ENCODE measurements at regions not wholly inside any gene's neighbourhood (a gene's known extent, or its start where the extent isn't known, plus 50 kb on each side); places are given as distances from the start of the nearest gene placed in this dataset.

DNA sequence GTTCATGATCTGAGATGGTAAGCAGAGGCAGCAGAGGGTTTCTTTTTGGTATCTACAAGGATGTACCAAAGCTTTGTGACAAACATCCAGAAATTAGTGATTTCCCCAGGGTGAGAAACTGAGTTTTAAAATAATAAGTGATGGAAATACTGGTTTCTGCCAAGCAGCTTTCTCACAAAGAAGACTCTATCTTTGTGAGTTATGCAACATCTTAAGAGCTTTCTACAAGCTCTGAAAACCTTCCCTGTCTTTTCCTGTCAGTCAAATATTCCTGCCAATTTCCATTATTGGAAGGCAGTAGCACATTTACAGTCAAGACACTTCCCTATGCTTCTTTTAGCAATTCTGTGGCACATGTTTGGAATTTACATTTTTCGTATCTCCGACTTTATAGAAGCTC, 264.7 kb upstream of the SPTLC3 start:
- H3K56ac ChIP-seq (replicated peaks; ENCODE audit: insufficient read length, low read depth, low read length): no peak overlapping the region
- H3K4ac ChIP-seq (replicated peaks; ENCODE audit: insufficient read length, low read depth, low read length): no peak overlapping the region
- H2AFZ ChIP-seq (ENCODE audit: low read length): no peak overlapping the region
- no peaks in the 10 kb centered on the region for H3K79me1 ChIP-seq (ENCODE audit: low read depth, low read length)
- H3K14ac ChIP-seq (ENCODE audit: insufficient read length): no peak overlapping the region
- no peaks in the 10 kb centered on the region for H3K79me2 ChIP-seq (ENCODE audit: control insufficient read depth in 1 of 2, insufficient read depth in 2 of 2, low read length in 2 of 2)
- H3K18ac ChIP-seq (ENCODE audit: extremely low read depth, low read length): no peak overlapping the region
- no peak overlapping the region for H4K5ac ChIP-seq (ENCODE audit: insufficient read length, low read depth, low read length)
- H3K27ac ChIP-seq (ENCODE audit: low read depth, low read length): no peak overlapping the region
- no peak overlapping the region for H4K8ac ChIP-seq (ENCODE audit: extremely low read depth, insufficient read depth, low read length)
- no peak overlapping the region for H4K91ac ChIP-seq (replicated peaks; ENCODE audit: insufficient read length, low read length)
- H2BK5ac ChIP-seq (ENCODE audit: low read depth, low read length): no peak overlapping the region
- 96% methylated on average over 2 of the region's 2 CpGs; no CpG with 5 or more reads in 1 of the 2 experiments for WGBS, 2 experiments (ENCODE audit: extremely low coverage in 1 of 2, insufficient coverage in 1 of 2, insufficient read length in 1 of 2, insufficient replicate concordance in 2 of 2, low coverage in 1 of 2, low lambda C conversion rate in 2 of 2, missing lambda C conversion rate in 1 of 2)
- H2AK5ac ChIP-seq (ENCODE audit: low read depth, low read length): no peak overlapping the region
- ChIA-PET CTCF (ENCODE audit: partially characterized antibody) (interaction anchor here (1.4 kb wide), 1 partner anchor 17 kb away, joined by 3 read pairs; no protein-coding TSS in a partner anchor), POLR2A (ENCODE audit: partially characterized antibody) (no interaction called here)
- no peak overlapping the region for H2BK12ac ChIP-seq (ENCODE audit: low read depth, low read length)
- no peaks in the 10 kb centered on the region; a peak in 1 of 4 replicates for H3K9me3 ChIP-seq (ENCODE audit: insufficient read depth in 2 of 2, low read depth in 1 of 2, low read length in 1 of 2)
- H3K27me3 ChIP-seq (replicated peaks in 1 of 4; ENCODE audit: control insufficient read depth in 3 of 4, extremely low read depth in 1 of 4, insufficient read depth in 3 of 4, low read length in 3 of 4): no peaks in the 10 kb centered on the region
- no peak overlapping the region for H3K4me2 ChIP-seq (ENCODE audit: insufficient read depth in 1 of 2, low read depth in 2 of 2, low read length in 2 of 2)
- DNase-seq (ENCODE audit: low read depth in 1 of 2, low spot score in 2 of 2): no peak
- H4K20me1 ChIP-seq (replicated peaks in 1 of 2; ENCODE audit: control insufficient read depth in 1 of 2, insufficient read depth in 2 of 2, low read length in 2 of 2): no peaks in the 10 kb centered on the region
- H3K36me3 ChIP-seq (ENCODE audit: control insufficient read depth in 2 of 4, insufficient read depth in 4 of 4, low read length in 3 of 4): no peaks in the 10 kb centered on the region
- no peak for TF ChIP-seq SUZ12 (IDR thresholded peaks at IDR 0.05; ENCODE audit: low read length)
- H3K4me1 ChIP-seq (replicated peaks in 1 of 4; ENCODE audit: control insufficient read depth in 3 of 4, insufficient read depth in 4 of 4, low read length in 3 of 4): peaks cover 0 to 10% (median 2%) of the 10 kb centered on the region in 4 experiments; a peak in 2 of 7 replicates
- H3K23me2 ChIP-seq (ENCODE audit: low read depth, low read length): no peaks in the 10 kb centered on the region
- FAIRE-seq: no peak
- H2BK120ac ChIP-seq (replicated peaks; ENCODE audit: low read depth, low read length): no peak overlapping the region
- no peak overlapping the region for H2BK20ac ChIP-seq (ENCODE audit: low read length)
- no peak overlapping the region for H3K4me3 ChIP-seq (ENCODE audit: extremely low read depth in 1 of 4, insufficient read depth in 2 of 4, low read depth in 3 of 4, low read length in 4 of 4)
- H2BK15ac ChIP-seq (ENCODE audit: low read length): no peak overlapping the region
- H3K9ac ChIP-seq (replicated peaks in 1 of 4; ENCODE audit: extremely low read depth in 1 of 4, low read depth in 3 of 4, low read length in 3 of 4): no peak overlapping the region
- H3K23ac ChIP-seq (ENCODE audit: insufficient read length): no peak overlapping the region

All from H1 (cell line).